BE2C (cell line): ENCODE measurements at regions not wholly inside any gene's neighbourhood (a gene's known extent, or its start where the extent isn't known, plus 50 kb on each side); places are given as distances from the start of the nearest gene placed in this dataset.

Source experiments
- DNase-seq: peaks from one replicate; pipeline ENCODE4 v3.0.0-alpha.2; 2020
- H3K27me3 ChIP-seq: fragments of 250-450 bp; sonication (Bioruptor Pico); 2 replicates; pipeline ENCODE4 v1.5.1; 2020; ENCODE audit warnings: mild to moderate bottlenecking
- H3K36me3 ChIP-seq: fragments of 250-450 bp; sonication (Bioruptor Pico); 2 replicates; pipeline ENCODE4 v1.5.1; 2020; ENCODE audit warnings: mild to moderate bottlenecking
- H3K4me1 ChIP-seq: fragments of 250-450 bp; sonication (Bioruptor Pico); 2 replicates; pipeline ENCODE4 v1.5.1; 2020
- H3K4me3 ChIP-seq: 2 replicates; pipeline ENCODE4 v1.5.1; 2011; ENCODE audit warnings: low read depth, low read length
- H3K9me3 ChIP-seq: fragments of 250-450 bp; sonication (Bioruptor Pico); 2 replicates; pipeline ENCODE4 v1.5.1; 2020
- TF ChIP-seq, protein P1 (sequence below): IDR thresholded peaks from 2 replicates; pipeline ENCODE4 v1.5.1; 2012; ENCODE audit warnings: mild to moderate bottlenecking, low read depth, low read length

DNA sequence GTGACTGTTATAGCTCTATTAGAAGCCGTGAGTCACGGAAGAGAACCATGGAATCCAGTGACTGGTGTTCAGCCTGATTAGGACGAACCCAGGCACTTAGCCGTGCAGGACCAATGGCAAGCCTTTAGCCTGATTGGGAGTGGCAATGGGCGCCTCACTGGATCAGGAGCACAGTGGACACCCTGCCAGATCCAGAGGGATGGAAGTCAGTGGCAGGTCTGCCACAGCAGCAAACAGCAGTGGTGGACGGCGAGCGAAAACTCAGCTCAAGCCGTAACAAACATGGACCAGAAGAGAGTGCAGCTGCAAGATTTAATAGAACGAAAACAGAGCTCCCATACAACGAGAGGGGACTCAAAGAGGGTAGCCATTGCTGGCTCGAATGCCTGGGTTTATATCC is 1326.5 kb downstream of the ADGRL3 start:
- H3K9me3 ChIP-seq = no peaks in the 10 kb centered on the region
- no peak overlapping the region for H3K4me3 ChIP-seq
- no peaks in the 10 kb centered on the region for H3K27me3 ChIP-seq
- H3K36me3 ChIP-seq = no peaks in the 10 kb centered on the region
- DNase-seq = no peak
- no peaks in the 10 kb centered on the region for H3K4me1 ChIP-seq
- TF ChIP-seq, protein P1, sequence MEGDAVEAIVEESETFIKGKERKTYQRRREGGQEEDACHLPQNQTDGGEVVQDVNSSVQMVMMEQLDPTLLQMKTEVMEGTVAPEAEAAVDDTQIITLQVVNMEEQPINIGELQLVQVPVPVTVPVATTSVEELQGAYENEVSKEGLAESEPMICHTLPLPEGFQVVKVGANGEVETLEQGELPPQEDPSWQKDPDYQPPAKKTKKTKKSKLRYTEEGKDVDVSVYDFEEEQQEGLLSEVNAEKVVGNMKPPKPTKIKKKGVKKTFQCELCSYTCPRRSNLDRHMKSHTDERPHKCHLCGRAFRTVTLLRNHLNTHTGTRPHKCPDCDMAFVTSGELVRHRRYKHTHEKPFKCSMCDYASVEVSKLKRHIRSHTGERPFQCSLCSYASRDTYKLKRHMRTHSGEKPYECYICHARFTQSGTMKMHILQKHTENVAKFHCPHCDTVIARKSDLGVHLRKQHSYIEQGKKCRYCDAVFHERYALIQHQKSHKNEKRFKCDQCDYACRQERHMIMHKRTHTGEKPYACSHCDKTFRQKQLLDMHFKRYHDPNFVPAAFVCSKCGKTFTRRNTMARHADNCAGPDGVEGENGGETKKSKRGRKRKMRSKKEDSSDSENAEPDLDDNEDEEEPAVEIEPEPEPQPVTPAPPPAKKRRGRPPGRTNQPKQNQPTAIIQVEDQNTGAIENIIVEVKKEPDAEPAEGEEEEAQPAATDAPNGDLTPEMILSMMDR = no peak

DNA sequence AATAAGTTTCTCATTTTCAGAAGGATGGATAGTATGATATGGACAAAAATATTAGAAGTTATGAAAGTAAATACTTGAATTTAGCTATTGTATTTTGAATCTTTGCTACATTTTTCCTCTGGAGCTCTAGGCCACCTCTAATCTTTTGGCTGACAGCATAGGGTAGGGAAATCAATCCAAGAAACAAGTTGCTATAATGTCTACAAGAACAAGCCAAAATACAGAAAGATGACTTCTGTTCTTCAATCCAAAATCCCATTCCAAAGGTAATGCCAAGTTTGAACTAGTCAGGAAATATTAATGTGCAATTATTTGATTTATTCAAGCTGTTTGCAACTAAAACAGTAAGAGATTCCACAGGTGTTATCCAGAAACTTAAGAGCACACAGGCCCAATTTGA is 1323.1 kb downstream of the ADGRL3 start:
- no peak for DNase-seq
- H3K9me3 ChIP-seq = no peaks in the 10 kb centered on the region
- no peak overlapping the region for H3K4me3 ChIP-seq

DNA sequence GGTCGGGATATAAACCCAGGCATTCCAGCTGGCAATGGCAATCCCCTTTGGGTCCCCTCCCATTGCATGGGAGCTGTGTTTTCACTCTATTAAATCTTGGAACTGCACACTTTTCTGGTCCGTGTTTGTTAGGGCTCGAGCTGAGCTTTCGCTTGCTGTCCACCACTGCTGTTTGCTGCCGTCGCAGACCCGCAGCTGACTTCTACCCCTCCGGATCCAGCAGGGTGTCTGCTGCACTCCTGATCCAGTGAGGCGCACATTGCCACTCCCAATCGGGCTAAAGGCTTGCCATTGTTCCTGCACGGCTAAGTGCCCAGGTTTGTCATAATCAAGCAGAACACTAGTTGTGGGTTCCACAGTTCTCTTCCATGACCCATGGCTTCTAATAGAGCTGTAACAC is 1322.1 kb downstream of the ADGRL3 start:
- DNase-seq = no peak
- TF ChIP-seq, protein P1 = no peak
- Histone ChIP-seq H3K4me3 (no peak overlapping the region), H3K36me3 (no peaks in the 10 kb centered on the region), H3K27me3 (no peaks in the 10 kb centered on the region), H3K4me1 (no peaks in the 10 kb centered on the region), H3K9me3 (no peaks in the 10 kb centered on the region)

More for the DNA sequence above, 1323.1 kb downstream of the ADGRL3 start:
- TF ChIP-seq, protein P1 = no peak
- Histone ChIP-seq H3K4me1 (no peaks in the 10 kb centered on the region), H3K36me3 (no peaks in the 10 kb centered on the region), H3K27me3 (no peaks in the 10 kb centered on the region)

DNA sequence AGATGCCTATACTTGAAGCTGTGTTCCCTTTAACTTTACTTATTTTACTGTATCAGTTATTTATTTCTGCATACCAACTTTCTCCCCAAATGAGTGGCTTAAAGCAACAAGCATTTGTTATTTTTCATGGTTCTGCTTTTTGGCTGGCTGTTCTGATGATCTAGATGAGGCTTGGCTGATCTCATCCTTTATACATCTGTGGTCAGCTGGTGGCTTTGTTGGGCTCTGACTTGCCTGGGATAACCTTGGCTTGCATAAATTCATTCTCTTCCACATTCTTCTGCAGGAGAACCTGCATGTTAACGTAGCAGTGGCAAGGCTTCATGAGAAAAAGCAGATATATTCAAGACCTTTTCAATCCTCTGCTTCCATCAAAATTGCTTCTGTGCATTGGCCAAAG is 1317.6 kb downstream of the ADGRL3 start:
- Histone ChIP-seq H3K36me3 (no peaks in the 10 kb centered on the region), H3K4me3 (no peak overlapping the region), H3K27me3 (no peaks in the 10 kb centered on the region; the same call in 1 of the 2 replicates), H3K4me1 (no peaks in the 10 kb centered on the region), H3K9me3 (no peaks in the 10 kb centered on the region)
- TF ChIP-seq, protein P1 = no peak
- no peak for DNase-seq

DNA sequence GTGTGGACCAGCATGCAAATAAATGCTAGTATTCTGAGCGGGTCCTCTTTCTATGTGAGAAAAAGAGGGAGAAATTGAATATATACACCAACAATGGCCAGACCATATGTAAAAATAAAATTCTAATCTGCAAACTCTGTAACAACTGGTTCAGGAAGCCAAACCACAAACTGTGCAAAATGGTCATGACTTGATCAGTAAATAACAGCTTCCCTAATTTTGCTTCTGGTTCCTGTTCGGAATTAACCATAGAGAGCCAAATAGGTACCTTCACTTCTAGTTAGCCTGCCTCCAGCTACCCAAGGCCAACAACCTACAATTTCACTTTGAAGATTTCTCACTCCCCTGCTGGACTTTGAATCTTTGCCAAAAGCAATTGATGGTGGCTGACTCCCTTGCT is 1313.2 kb downstream of the ADGRL3 start:
- TF ChIP-seq, protein P1 = no peak

DNA sequence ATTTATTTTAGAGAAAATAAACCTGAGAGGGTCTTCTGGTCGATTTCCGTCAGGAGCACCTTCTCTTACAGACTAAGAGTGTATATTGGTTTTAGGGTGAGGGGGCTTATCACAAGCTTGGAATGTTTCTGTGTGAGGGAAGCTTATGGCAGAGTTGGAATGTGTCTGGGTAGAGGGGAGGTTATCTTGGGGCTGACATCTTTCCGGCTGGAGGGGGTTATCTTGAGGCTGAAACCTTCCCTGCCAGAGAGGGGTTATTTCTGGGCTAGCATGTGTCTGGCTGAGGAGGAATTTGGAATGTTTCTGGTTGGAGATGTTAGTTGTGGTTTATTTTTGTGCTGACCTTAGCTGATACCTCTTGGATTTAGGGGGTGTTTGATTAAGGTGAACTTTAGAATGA is 1312.1 kb downstream of the ADGRL3 start:
- TF ChIP-seq, protein P1 = no peak
- Histone ChIP-seq H3K4me3 (no peak overlapping the region), H3K4me1 (no peaks in the 10 kb centered on the region), H3K27me3 (no peaks in the 10 kb centered on the region; the same call in 1 of the 2 replicates), H3K36me3 (no peaks in the 10 kb centered on the region), H3K9me3 (no peaks in the 10 kb centered on the region)
- DNase-seq = no peak

More for the DNA sequence above, 1313.2 kb downstream of the ADGRL3 start:
- no peak overlapping the region for H3K4me3 ChIP-seq
- no peaks in the 10 kb centered on the region for H3K36me3 ChIP-seq
- H3K27me3 ChIP-seq = no peaks in the 10 kb centered on the region; the same call in 1 of the 2 replicates
- H3K9me3 ChIP-seq = no peaks in the 10 kb centered on the region
- no peak for DNase-seq
- H3K4me1 ChIP-seq = no peaks in the 10 kb centered on the region
